H1 (cell line): ENCODE measurements at regions not wholly inside any gene's neighbourhood (a gene's known extent, or its start where the extent isn't known, plus 50 kb on each side); places are given as distances from the start of the nearest gene placed in this dataset.

ENCODE experiments used
- CTCF ChIA-PET: fragments of 300-600 bp; sonication (Branson Sonifier 250); formaldehyde crosslinking; loops from one replicate; lab custom pipeline; 2021; ENCODE audit not compliant: partially characterized antibody; lab: Charles Lee
- POLR2A ChIA-PET: fragments of 300-600 bp; sonication (Branson Sonifier 250); formaldehyde crosslinking; loops from one replicate; lab custom pipeline; 2021; ENCODE audit warnings: inconsistent platforms; ENCODE audit not compliant: partially characterized antibody; lab: Charles Lee
- DNase-seq, 2 experiments: peaks; one replicate each; pipeline versions ENCODE4 v3.0.0 to v3.0.0-alpha.2; 2010 to 2022; ENCODE audit warnings: low spot score in 2 of 2, low read depth in 1 of 2, mixed read lengths in 1 of 2
- FAIRE-seq: peaks from 2 replicates; lab custom pipeline; 2011; peaks lifted over from hg19 to GRCh38; lab: Jason Lieb, UNC
- H2AFZ ChIP-seq: 2 replicates; pipeline ENCODE4 v1.8.1; 2012; ENCODE audit warnings: low read length, inconsistent platforms
- H2AK5ac ChIP-seq: 2 replicates; pipeline ENCODE4 v1.6.1; 2013; ENCODE audit warnings: low read depth, low read length
- H2BK120ac ChIP-seq: replicated peaks from 2 replicates; pipeline ENCODE3; 2013; ENCODE audit warnings: low read depth, low read length, inconsistent platforms
- H2BK12ac ChIP-seq: 2 replicates; pipeline ENCODE4 v1.6.1; 2013; ENCODE audit warnings: low read depth, low read length
- H2BK15ac ChIP-seq: 2 replicates; pipeline ENCODE4 v1.6.1; 2013; ENCODE audit warnings: low read length
- H2BK20ac ChIP-seq: 2 replicates; pipeline ENCODE4 v1.6.1; 2013; ENCODE audit warnings: low read length
- H2BK5ac ChIP-seq: 2 replicates; pipeline ENCODE4 v1.6.1; 2013; ENCODE audit warnings: low read depth, low read length
- H3K14ac ChIP-seq: 2 replicates; pipeline ENCODE4 v1.6.1; 2013; ENCODE audit warnings: inconsistent platforms; ENCODE audit not compliant: insufficient read length
- H3K18ac ChIP-seq: 2 replicates; pipeline ENCODE4 v1.6.1; 2013; ENCODE audit warnings: low read length; ENCODE audit errors: extremely low read depth
- H3K23ac ChIP-seq: 2 replicates; pipeline ENCODE4 v1.6.1; 2013; ENCODE audit warnings: inconsistent platforms; ENCODE audit not compliant: insufficient read length
- H3K23me2 ChIP-seq: 2 replicates; pipeline ENCODE4 v1.6.1; 2013; ENCODE audit warnings: low read depth, low read length
- H3K27ac ChIP-seq: 2 replicates; pipeline ENCODE4 v1.6.1; 2011; ENCODE audit warnings: low read depth, low read length, inconsistent platforms
- H3K27me3 ChIP-seq, 4 experiments: replicated peaks in 1 of 4; 1 replicate in 1 of 4; 2 replicates in 3 of 4; pipeline versions ENCODE4 v1.6.1 to v1.8.1; 2011 to 2013; ENCODE audit warnings: low read length in 3 of 4, mild to moderate bottlenecking in 3 of 4, inconsistent platforms in 2 of 4, mixed read lengths in 2 of 4, moderate library complexity in 1 of 4; ENCODE audit not compliant: control insufficient read depth in 3 of 4, insufficient read depth in 3 of 4; ENCODE audit errors: extremely low read depth in 1 of 4
- H3K36me3 ChIP-seq, 4 experiments: 2 replicates each; pipeline versions ENCODE4 v1.6.1 to v1.8.1; 2011 to 2013; ENCODE audit warnings: mild to moderate bottlenecking in 4 of 4, low read length in 3 of 4, moderate library complexity in 2 of 4, control low read depth in 1 of 4, inconsistent platforms in 1 of 4; ENCODE audit not compliant: insufficient read depth in 4 of 4, control insufficient read depth in 2 of 4
- H3K4ac ChIP-seq: replicated peaks from 2 replicates; pipeline ENCODE3; 2013; ENCODE audit warnings: low read length, low read depth, mixed read lengths, inconsistent platforms; ENCODE audit not compliant: insufficient read length
- H3K4me1 ChIP-seq, 4 experiments: replicated peaks in 1 of 4; 1 replicate in 1 of 4; 2 replicates in 3 of 4; pipeline versions ENCODE4 v1.6.1 to v1.8.1; 2011 to 2013; ENCODE audit warnings: low read length in 3 of 4, inconsistent platforms in 2 of 4, mixed read lengths in 1 of 4; ENCODE audit not compliant: insufficient read depth in 4 of 4, control insufficient read depth in 3 of 4
- H3K4me2 ChIP-seq, 2 experiments: 2 replicates each; pipeline versions ENCODE4 v1.6.1 to v1.8.1; 2011 to 2013; ENCODE audit warnings: low read depth in 2 of 2, low read length in 2 of 2, control low read depth in 1 of 2, inconsistent platforms in 1 of 2, mild to moderate bottlenecking in 1 of 2; ENCODE audit not compliant: insufficient read depth in 1 of 2
- H3K4me3 ChIP-seq, 4 experiments: fragments of 200-600, 300-600 bp in 1 of 4; sonication (generic), shearing (Covaris generic), sonication (Bioruptor Twin) in 1 of 4; 2 replicates each; pipeline versions ENCODE4 v1.5.1 to v1.8.1; 2011 to 2016; ENCODE audit warnings: low read length in 4 of 4, low read depth in 3 of 4, control low read depth in 2 of 4, inconsistent platforms in 2 of 4, mild to moderate bottlenecking in 2 of 4, mixed read lengths in 1 of 4, moderate library complexity in 1 of 4; ENCODE audit not compliant: insufficient read depth in 2 of 4; ENCODE audit errors: extremely low read depth in 1 of 4
- H3K56ac ChIP-seq: replicated peaks from 2 replicates; pipeline ENCODE3; 2013; ENCODE audit warnings: low read depth, mild to moderate bottlenecking, mixed read lengths, low read length, inconsistent platforms; ENCODE audit not compliant: insufficient read length
- H3K79me1 ChIP-seq: 2 replicates; pipeline ENCODE4 v1.6.1; 2013; ENCODE audit warnings: low read depth, low read length, control low read depth
- H3K79me2 ChIP-seq, 2 experiments: 2 replicates each; pipeline versions ENCODE4 v1.6.1 to v1.8.1; 2012 to 2013; ENCODE audit warnings: low read length in 2 of 2, mild to moderate bottlenecking in 2 of 2, inconsistent platforms in 1 of 2; ENCODE audit not compliant: insufficient read depth in 2 of 2, control insufficient read depth in 1 of 2
- H3K9ac ChIP-seq, 4 experiments: replicated peaks in 1 of 4; 1 replicate in 1 of 4; 2 replicates in 3 of 4; pipeline versions ENCODE4 v1.6.1 to v1.8.1; 2011 to 2013; ENCODE audit warnings: low read depth in 3 of 4, low read length in 3 of 4, control low read depth in 2 of 4, mild to moderate bottlenecking in 2 of 4, moderate library complexity in 2 of 4, inconsistent platforms in 1 of 4; ENCODE audit errors: extremely low read depth in 1 of 4
- H3K9me3 ChIP-seq, 2 experiments: 2 replicates each; pipeline versions ENCODE4 v1.6.1 to v1.8.1; 2012 to 2013; ENCODE audit warnings: mild to moderate bottlenecking in 2 of 2, moderate library complexity in 2 of 2, control low read depth in 1 of 2, inconsistent platforms in 1 of 2, low read depth in 1 of 2, low read length in 1 of 2, mixed read lengths in 1 of 2; ENCODE audit not compliant: insufficient read depth in 2 of 2
- H4K20me1 ChIP-seq, 2 experiments: replicated peaks in 1 of 2; 2 replicates each; pipeline versions ENCODE3 to v1.8.1; 2011 to 2013; ENCODE audit warnings: inconsistent platforms in 2 of 2, low read length in 2 of 2, mild to moderate bottlenecking in 1 of 2; ENCODE audit not compliant: insufficient read depth in 2 of 2, control insufficient read depth in 1 of 2
- H4K5ac ChIP-seq: 2 replicates; pipeline ENCODE4 v1.6.1; 2013; ENCODE audit warnings: low read length, low read depth, mixed read lengths, inconsistent platforms; ENCODE audit not compliant: insufficient read length
- H4K8ac ChIP-seq: 2 replicates; pipeline ENCODE4 v1.8.0; 2013; ENCODE audit warnings: mild to moderate bottlenecking, moderate library complexity, low read length, inconsistent platforms; ENCODE audit not compliant: insufficient read depth; ENCODE audit errors: extremely low read depth
- H4K91ac ChIP-seq: replicated peaks from 2 replicates; pipeline ENCODE3; 2013; ENCODE audit warnings: low read length, mixed read lengths, inconsistent platforms; ENCODE audit not compliant: insufficient read length
- CBX5 ChIP-seq: fragments of 300-800, 300-1000 bp; sonication (generic); IDR thresholded peaks from 2 replicates; pipeline ENCODE4 v1.7.1; 2016; ENCODE audit warnings: antibody characterized with exemption, low read length, low read depth
- EGR1 ChIP-seq: IDR thresholded peaks from 2 replicates; pipeline ENCODE4 v1.6.1; 2011; ENCODE audit warnings: low read depth, low read length, borderline replicate concordance
- HDAC6 ChIP-seq: IDR thresholded peaks from one replicate; pipeline ENCODE4 v1.7.1; 2012; ENCODE audit warnings: low read depth, mild to moderate bottlenecking, inconsistent platforms, low read length, moderate library complexity
- KDM4A ChIP-seq: IDR thresholded peaks from one replicate; pipeline ENCODE4 v1.7.1; 2012; ENCODE audit warnings: low read depth, mild to moderate bottlenecking, moderate library complexity, low read length, inconsistent platforms; ENCODE audit not compliant: severe bottlenecking
- MAFK ChIP-seq: IDR thresholded peaks from 2 replicates; pipeline ENCODE4 v1.6.1; 2012; ENCODE audit warnings: low read depth, mild to moderate bottlenecking, improper control_type of control experiment, low read length
- RNF2 ChIP-seq: fragments of 200-900, 300-1000 bp; sonication (generic); IDR thresholded peaks from 2 replicates; pipeline ENCODE4 v1.7.1; 2016; ENCODE audit warnings: borderline replicate concordance, low read depth, mild to moderate bottlenecking, antibody characterized with exemption, low read length; ENCODE audit not compliant: poor library complexity, severe bottlenecking; ENCODE audit errors: missing control alignments
- SAP30 ChIP-seq: fragments of 300-600 bp; sonication (generic); IDR thresholded peaks from 2 replicates; pipeline ENCODE4 v1.7.1; 2012; ENCODE audit warnings: low read length, moderate library complexity, mild to moderate bottlenecking, inconsistent platforms; ENCODE audit not compliant: insufficient read depth, insufficient replicate concordance
- SIX5 ChIP-seq: IDR thresholded peaks from 2 replicates; pipeline ENCODE4 v1.6.1; 2011; ENCODE audit warnings: mild to moderate bottlenecking, low read depth, low read length
- SP1 ChIP-seq: IDR thresholded peaks from 2 replicates; pipeline ENCODE4 v1.6.1; 2011; ENCODE audit warnings: low read depth, low read length
- SUZ12 ChIP-seq: fragments of 200-600 bp; sonication (generic); IDR thresholded peaks from 2 replicates; pipeline ENCODE4 v1.6.1; 2012; ENCODE audit warnings: mild to moderate bottlenecking, inconsistent platforms, low read length, moderate library complexity, mixed read lengths
- TAF7 ChIP-seq: optimal IDR thresholded peaks from 2 replicates; pipeline ENCODE3; 2011; ENCODE audit warnings: low read depth, mild to moderate bottlenecking, inconsistent platforms, low read length, moderate library complexity, borderline replicate concordance
- YY1 ChIP-seq: IDR thresholded peaks from 2 replicates; pipeline ENCODE4 v1.6.1; 2011; ENCODE audit warnings: low read depth, mild to moderate bottlenecking, low read length
- ZNF274 ChIP-seq: IDR thresholded peaks from 2 replicates; pipeline ENCODE4 v1.7.0; 2012; ENCODE audit warnings: low read length, borderline replicate concordance; ENCODE audit errors: extremely low read depth
- WGBS, 2 experiments: shearing (Covaris generic) in 1 of 2; methylation state at CpG; one replicate each; pipeline versions ENCODE4 v1.1.6 to v1.1.7; 2013 to 2015; ENCODE audit warnings: low lambda C conversion rate in 2 of 2, mixed read lengths in 2 of 2, inconsistent platforms in 1 of 2, low coverage in 1 of 2, missing lambda C conversion rate in 1 of 2; ENCODE audit not compliant: insufficient replicate concordance in 2 of 2, insufficient coverage in 1 of 2, insufficient read length in 1 of 2; ENCODE audit errors: extremely low coverage in 1 of 2, missing lambda C conversion rate in 1 of 2; 5-methylcytosine and 5-hydroxymethylcytosine counted together

DNA sequence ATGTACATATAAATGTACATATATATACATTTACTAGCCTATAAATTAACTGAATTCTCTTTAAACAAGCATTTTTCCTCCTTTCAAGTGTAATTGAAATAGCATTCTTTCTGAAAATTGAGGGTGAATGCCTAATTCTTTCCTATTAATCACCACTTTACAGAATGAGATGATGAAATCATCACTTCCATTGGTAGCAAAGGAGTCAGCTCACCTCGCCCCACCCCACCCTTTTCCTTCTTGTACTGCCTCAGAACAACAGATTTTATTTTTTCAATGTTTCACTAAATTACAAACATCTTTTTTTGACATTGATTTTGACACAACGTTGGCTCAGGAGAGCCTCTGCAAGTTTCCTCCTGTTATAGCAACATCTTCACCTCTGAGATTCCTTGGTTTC lies 181.9 kb upstream of the CDH7 start:
- 81% methylated on average over 2 of the region's 2 CpGs; no CpG with 5 or more reads in 1 of the 2 experiments for WGBS, 2 experiments
- Histone ChIP-seq H2BK20ac (no peak overlapping the region), H3K27me3 (no peaks in the 10 kb centered on the region), H3K79me1 (no peaks in the 10 kb centered on the region), H2BK5ac (no peak overlapping the region), H3K27ac (no peak overlapping the region), H2AFZ (no peak overlapping the region), H3K4me2 (no peak overlapping the region), H4K5ac (no peak overlapping the region), H3K9ac (no peak overlapping the region), H2BK15ac (no peak overlapping the region), H4K20me1 (no peaks in the 10 kb centered on the region), H2BK12ac (no peak overlapping the region), H3K14ac (no peak overlapping the region), H3K23ac (no peak overlapping the region), H3K23me2 (no peaks in the 10 kb centered on the region), H3K79me2 (no peaks in the 10 kb centered on the region), H2BK120ac (no peak overlapping the region), H3K56ac (no peak overlapping the region), H3K36me3 (no peaks in the 10 kb centered on the region), H3K9me3 (0 out of 4 replicates have a peak, but pooled peaks cover 0 to 3% of the 10 kb centered on the region in 2 experiments), H3K18ac (no peak overlapping the region), H4K91ac (no peak overlapping the region), H3K4me3 (no peak overlapping the region), H3K4ac (no peak overlapping the region), H3K4me1 (no peaks in the 10 kb centered on the region), H4K8ac (no peak overlapping the region), H2AK5ac (no peak overlapping the region)
- FAIRE-seq (no peak), DNase-seq (no peak)
- CTCF ChIA-PET = interaction anchor here (0.6 to 1.8 kb wide), 3 partner anchors 61 to 697 kb away, joined by 3 read pairs; no protein-coding TSS in a partner anchor
- POLR2A ChIA-PET = no interaction called here
- TF ChIP-seq SP1 = no peak
- TF ChIP-seq YY1 = no peak
- TF ChIP-seq SAP30 = no peak
- no peak for TF ChIP-seq HDAC6
- no peak for TF ChIP-seq SIX5
- TF ChIP-seq CBX5 = no peak
- no peak for TF ChIP-seq EGR1
- no peak for TF ChIP-seq RNF2
- no peak for TF ChIP-seq MAFK
- TF ChIP-seq TAF7 = no peak
- TF ChIP-seq KDM4A = no peak
- no peak for TF ChIP-seq ZNF274
- no peak for TF ChIP-seq SUZ12
